GM13977 (cell line): ENCODE measurements at regions not wholly inside any gene's neighbourhood (a gene's known extent, or its start where the extent isn't known, plus 50 kb on each side); places are given as distances from the start of the nearest gene placed in this dataset.

Source experiments
- DNase-seq: peaks from one replicate; pipeline ENCODE4 v3.0.0; 2012; ENCODE audit warnings: low spot score
- CTCF ChIP-seq: IDR thresholded peaks from 2 replicates; pipeline ENCODE4 v1.5.1; 2012; ENCODE audit warnings: mild to moderate bottlenecking, control low read depth; ENCODE audit not compliant: insufficient read depth; ENCODE audit errors: extremely low read depth, missing control alignments
- in situ Hi-C: fragments of 300-500 bp; cut with MboI; formaldehyde crosslinking; loops from one replicate; pipeline ENCODE4 v1.12.0; 2022; ENCODE audit warnings: low sequenced_read_pairs, low pct_unique_long_range_greater_than_20kb, mixed read lengths, inconsistent platforms; ENCODE audit not compliant: unreplicated experiment

GRCh38 chr12:63326260-63326659 is 175.3 kb upstream of the AVPR1A start:
- in situ Hi-C loops: no loop called here
- DNase-seq: no peak
- no peak for TF ChIP-seq CTCF

- in situ Hi-C loops: no loop called here
- no peak for DNase-seq
- no peak for TF ChIP-seq CTCF
Observed at GRCh38 chr12:63325757-63326156, 174.8 kb upstream of the AVPR1A start.

GRCh38 chr12:63323942-63324341 is 172.9 kb upstream of the AVPR1A start:
- DNase-seq: no peak
- no peak for TF ChIP-seq CTCF
- in situ Hi-C loops: no loop called here

GRCh38 chr12:63321373-63321772 is 170.4 kb upstream of the AVPR1A start:
- in situ Hi-C loops: no loop called here
- DNase-seq: no peak
- TF ChIP-seq CTCF: no peak

- in situ Hi-C loops: no loop called here
- TF ChIP-seq CTCF: no peak
- DNase-seq: no peak
Observed at GRCh38 chr12:63319936-63320633, 169.1 kb upstream of the AVPR1A start.

- no peak for DNase-seq
- in situ Hi-C loops: no loop called here
Observed at GRCh38 chr12:63319386-63319785, 168.4 kb upstream of the AVPR1A start.

More at GRCh38 chr12:63319386-63319785, 168.4 kb upstream of the AVPR1A start:
- TF ChIP-seq CTCF: no peak
